ENCODE measurements at regions not wholly inside any gene's neighbourhood (a gene's known extent, or its start where the extent isn't known, plus 50 kb on each side); places are given as distances from the start of the nearest gene placed in this dataset.
A peak's percentile ranks its signal among the peaks of the same experiment; 100 is the strongest.
"Not testable (repeated sequence)": the region's sequence is repeated elsewhere in the genome, so short reads cannot be mapped to it uniquely, and the experiment has no call there.

DNA sequence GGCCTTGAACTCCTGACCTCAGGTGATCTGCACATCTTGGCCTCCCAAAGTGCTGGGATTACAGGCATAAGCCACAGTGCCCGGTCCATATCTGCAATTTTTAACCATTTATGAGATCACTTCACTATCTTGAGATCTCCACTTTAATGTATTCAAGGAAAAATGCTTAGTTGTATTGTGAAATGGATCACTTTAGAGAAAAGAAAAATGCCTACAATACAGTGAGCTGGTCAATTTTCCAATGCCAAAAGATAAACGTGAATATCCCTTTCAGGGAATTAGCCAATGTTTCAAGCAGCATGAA, 82.8 kb upstream of the ZNF217 start:
- DNase-seq (ENCODE audit: low spot score) (no peak), FAIRE-seq (no peak)

- peak; percentile 67 for DNase-seq (ENCODE audit: low spot score)
- FAIRE-seq: no peak
These were observed 79.0 kb upstream of the ZNF217 start for GRCh38 chr20:53672484-53673129.

DNA sequence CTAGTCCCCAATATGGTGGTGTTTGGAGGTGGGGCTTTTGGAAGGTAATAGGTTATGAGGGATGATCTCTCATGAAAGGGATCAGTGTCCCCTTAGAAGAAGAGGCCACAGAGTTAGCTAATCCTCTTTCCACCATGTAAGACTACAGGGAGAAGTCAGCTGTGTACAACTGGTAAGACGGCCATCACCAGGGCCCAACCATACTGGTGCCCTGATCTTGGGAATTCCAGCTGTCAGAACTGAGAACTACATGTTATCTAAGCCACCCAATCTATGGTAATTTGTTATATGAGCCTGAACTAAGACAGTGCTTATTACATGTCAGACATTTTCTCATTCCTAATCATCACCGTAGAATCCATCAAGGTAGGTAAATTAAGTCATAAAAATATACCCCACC, 77.7 kb upstream of the ZNF217 start:
- FAIRE-seq (no peak), DNase-seq (ENCODE audit: low spot score) (no peak)

GRCh38 chr20:53669517-53670313, 76.1 kb upstream of the ZNF217 start:
- FAIRE-seq; DNase-seq (ENCODE audit: low spot score): not testable (repeated sequence)

GRCh38 chr20:53668992-53669391, 75.4 kb upstream of the ZNF217 start:
- FAIRE-seq (no peak), DNase-seq (ENCODE audit: low spot score) (no peak)

DNA sequence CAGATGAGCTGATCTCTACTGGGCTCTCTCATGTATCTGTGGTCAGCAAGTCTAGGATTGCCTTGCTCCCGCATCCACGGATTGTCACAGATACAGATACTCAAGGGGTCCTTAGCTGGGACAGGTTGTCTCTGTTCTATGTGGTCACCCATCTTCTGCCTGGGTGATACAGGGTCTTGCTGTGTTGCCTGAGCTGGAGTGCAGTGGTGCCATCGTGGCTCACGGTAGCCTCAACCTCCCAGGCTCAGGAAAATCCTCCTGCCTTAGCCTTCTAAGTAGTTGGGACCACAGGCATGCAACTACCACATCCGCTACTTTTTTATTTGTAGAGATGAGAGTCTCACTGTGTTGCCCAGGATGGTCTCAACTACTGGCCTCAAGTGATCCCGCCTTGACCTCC, 72.5 kb upstream of the ZNF217 start:
- FAIRE-seq: no peak
- DNase-seq (ENCODE audit: low spot score): no peak

DNA sequence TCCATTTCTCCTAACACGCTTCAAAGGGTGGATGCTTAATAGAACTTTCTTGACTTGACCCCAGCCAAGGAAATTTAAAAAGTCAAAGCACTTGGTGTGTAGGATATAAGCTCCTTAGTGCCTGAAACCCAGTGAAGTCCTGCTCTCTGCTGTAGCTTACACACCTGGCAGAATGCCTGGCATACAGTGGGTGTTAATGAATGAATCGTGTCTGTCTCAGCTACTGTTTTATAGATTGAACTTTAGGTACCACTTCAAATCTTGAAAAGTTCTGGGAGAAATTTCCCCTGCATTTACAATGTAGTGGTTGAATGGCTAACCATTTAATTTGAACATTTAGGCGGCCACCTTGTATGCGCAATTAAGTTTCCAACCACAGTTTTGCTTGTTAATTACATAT, 70.5 kb upstream of the ZNF217 start:
- no peak for DNase-seq (ENCODE audit: low spot score)
- no peak for FAIRE-seq

DNA sequence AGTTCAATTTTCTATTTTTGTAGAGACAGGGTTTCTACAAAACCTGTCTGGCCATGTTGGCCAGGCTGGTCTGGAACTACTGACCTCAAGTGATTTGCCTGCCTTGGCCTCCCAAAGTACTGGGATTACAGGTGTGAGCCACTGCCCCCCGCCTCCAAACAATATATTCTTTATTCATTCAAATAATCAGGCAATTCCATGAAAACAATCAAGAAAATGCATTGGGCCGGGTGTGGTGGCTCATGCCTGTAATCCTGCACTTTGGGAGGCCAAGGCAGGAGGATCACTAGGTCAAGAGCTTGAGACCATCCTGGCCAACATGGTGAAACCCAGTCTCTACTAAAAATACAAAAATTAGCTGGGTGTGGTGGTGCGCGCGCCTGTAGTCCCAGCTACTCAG, 69.9 kb upstream of the ZNF217 start:
- not testable (repeated sequence) for DNase-seq (ENCODE audit: low spot score)

DNA sequence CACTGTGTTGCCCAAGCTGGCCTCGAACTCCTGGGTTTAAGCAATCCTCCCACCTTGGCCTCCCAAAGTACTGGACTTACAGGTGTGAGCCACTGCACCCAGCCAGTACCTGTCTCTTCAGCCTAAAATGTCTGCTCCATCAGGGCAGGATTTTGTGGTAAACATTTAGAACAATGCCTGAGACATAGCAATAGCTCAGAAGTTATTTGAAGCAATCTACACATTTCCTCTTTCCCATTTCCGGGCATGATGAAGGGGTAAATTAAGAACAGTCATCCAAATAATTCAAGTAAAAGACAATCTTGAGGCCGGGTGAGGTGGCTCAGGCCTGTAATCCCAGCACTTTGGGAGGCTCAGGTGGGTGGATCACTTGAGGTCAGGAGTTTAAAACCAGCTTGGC, 69.0 kb upstream of the ZNF217 start:
- FAIRE-seq: no peak
- no peak for DNase-seq (ENCODE audit: low spot score)

More for the DNA sequence above, 69.9 kb upstream of the ZNF217 start:
- FAIRE-seq: not testable (repeated sequence)

DNA sequence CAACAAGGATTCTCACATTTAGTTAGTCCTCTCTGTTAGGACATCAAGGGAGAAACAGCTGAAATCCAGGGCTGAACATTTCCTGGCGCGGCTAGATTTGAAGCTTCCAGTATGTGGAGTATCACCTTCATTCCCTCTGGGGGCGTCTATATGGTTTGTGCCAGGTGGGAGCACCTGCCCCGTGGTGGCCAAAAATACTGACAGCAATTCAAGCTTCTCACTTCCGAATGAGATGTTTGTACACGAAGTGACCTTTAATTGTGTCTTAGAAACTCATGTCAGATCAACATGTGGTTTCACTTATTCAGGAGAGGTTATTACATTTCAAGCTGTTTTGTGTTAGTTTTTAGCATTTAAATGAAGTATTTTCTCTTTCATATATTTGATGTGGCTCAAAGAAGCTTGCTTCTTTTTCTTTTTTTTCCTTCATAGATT, 67.3 kb upstream of the ZNF217 start:
- FAIRE-seq (no peak), DNase-seq (ENCODE audit: low spot score) (no peak)

DNA sequence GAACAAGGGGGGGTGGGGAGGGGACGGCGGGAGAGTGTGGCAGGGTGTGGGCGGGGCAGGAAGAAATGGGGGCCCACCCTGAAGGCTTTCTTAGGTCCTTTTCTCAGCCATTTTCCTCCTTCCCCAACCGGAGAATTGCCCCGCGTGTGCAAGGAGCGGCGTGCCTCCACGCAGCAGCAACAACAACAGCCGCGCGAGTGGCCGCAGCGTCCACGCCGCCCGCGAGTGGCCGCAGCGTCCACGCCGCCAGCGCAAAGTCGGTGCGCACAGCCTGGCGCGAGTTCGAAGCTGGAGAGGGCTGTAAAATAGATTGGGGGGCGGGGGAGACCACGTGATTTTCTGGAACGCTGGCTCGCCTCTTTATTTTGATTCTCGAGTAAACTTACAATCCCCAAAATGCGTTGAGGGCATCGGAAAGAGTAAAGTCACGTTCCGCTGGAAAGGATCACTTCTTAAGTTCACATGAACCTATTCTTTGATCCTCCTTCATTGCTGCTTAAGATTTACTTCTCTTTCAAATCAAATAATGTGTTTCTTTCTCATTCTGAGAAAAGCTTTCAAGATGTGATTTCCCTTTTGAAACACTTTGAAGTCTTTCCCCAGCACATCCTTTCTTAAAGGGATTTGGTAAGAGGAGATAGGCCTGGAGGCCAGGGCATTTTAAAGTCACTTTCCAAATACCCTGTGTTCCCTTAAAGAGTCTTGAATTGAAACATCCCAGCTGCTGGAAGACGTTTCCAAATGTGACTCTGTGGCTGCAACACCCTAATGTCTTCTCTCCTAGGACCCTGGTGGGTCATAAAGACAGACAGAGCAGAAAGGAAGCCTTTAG, 66.7 kb upstream of the ZNF217 start:
- DNase-seq (ENCODE audit: low spot score): no peak
- FAIRE-seq: no peak

DNA sequence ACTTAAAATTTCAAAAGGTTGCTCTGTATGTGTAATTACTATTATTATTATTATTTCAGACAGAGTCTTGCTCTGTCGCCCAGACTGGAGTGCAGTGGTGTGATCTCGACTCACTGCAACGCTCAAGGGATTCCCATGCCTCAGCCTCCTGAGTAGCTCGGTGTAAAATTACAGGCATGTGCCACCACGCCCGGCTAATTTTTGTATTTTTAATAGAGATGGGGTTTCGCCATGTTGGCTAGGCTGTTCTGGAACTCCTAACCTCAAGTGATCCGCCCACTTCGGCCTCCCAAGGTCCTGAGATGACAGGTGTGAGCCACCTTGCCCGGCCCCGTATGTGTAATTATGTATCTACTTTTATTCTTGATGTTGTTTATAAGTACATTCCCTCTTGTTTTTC, 65.3 kb upstream of the ZNF217 start:
- no peak for DNase-seq (ENCODE audit: low spot score)
- no peak for FAIRE-seq

GRCh38 chr20:53658322-53658721, 64.7 kb upstream of the ZNF217 start:
- DNase-seq (ENCODE audit: low spot score) (no peak), FAIRE-seq (no peak)

- DNase-seq (ENCODE audit: low spot score) (no peak), FAIRE-seq (no peak)
These were observed 64.1 kb upstream of the ZNF217 start for GRCh38 chr20:53657732-53658131.

- DNase-seq (ENCODE audit: low spot score): no peak
- no peak for FAIRE-seq
These were observed 63.6 kb upstream of the ZNF217 start for GRCh38 chr20:53657279-53657678.

DNA sequence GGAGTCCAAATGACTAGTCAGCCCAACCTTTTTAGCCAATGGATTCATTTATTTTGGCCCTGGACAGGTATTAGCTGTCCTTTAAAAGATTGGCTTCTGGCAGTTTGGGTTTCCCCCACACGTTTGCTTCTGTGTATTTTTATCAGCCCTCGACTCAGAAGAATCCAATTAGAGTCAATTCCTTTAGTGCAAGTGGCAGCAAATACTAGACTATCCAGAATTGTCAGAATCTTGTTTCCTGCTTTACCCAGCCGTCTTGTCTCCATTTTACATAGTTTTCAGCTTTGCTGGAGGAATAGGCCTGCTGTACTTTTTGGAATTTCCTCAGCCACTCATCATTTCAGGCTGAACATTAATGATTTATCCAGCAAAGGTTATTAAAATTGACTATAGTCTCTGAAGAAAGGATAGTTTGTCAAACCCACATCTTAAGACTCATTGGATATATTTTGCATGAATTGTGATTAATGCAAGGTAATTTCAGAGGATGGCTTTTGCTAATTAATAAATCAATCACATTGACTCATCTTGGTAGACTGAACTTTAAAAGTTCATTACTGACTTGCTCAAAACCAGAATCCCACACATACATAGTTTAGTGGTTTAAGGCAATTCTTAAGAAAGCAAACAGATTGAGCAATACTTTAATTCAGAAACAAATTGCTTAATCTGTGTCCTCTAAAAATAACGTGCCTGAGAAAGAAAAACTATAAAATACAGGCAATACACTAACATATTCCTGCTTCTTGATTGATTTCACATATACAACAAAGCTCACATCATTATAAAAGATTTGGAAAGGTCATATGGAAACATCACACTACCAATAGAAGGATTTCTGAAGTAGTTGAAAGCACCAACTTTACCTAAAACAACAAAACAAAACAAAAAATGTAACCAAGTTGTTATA, 62.9 kb upstream of the ZNF217 start:
- FAIRE-seq (no peak), DNase-seq (ENCODE audit: low spot score) (no peak)

DNA sequence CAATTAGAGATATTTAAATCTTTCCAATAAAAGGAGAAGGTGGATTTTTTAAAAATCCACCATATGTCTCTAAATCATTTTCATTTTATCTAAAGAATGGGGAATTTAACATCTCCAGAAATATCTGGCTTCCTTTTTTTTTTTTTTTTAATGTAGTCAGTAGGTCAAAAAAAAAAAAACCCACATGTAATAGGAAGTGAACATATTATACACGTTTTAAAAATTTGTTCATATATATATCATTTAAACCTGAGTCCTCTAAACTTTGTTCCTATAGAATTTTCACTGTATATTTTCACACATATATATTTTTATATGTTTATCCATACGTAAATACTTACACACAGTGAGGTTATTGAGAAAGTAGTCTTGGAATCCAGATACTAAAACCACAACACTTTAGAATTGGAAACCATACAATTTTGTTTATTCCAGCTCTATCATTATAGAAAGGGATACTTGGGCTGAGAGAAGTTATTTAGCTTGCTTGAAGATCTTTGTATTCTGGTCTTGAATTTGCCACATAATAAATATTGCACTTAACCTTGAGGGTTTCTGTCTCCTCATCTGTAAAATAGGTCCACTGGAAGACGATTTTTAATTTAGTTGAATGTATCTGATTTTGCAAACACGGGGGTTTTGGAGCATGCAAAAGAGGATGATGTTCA, 62.1 kb upstream of the ZNF217 start:
- no peak for FAIRE-seq
- no peak for DNase-seq (ENCODE audit: low spot score)

- FAIRE-seq (no peak), DNase-seq (ENCODE audit: low spot score) (no peak)
These were observed 61.4 kb upstream of the ZNF217 start for GRCh38 chr20:53654932-53655624.

- FAIRE-seq; DNase-seq (ENCODE audit: low spot score): not testable (repeated sequence)
These were observed 60.9 kb upstream of the ZNF217 start for GRCh38 chr20:53654521-53654920.

All from urothelium cell line (cell line).